H1 (cell line): ENCODE measurements at regions not wholly inside any gene's neighbourhood (a gene's known extent, or its start where the extent isn't known, plus 50 kb on each side); places are given as distances from the start of the nearest gene placed in this dataset.

Source experiments
- EP300 ChIP-seq, 2 experiments: IDR thresholded peaks; 1 replicate in 1 of 2; 2 replicates in 1 of 2; pipeline ENCODE4 v1.6.1; 2011 to 2012; ENCODE audit warnings: low read depth in 2 of 2, low read length in 2 of 2, mild to moderate bottlenecking in 2 of 2, borderline replicate concordance in 1 of 2, inconsistent platforms in 1 of 2, moderate library complexity in 1 of 2
- JUN ChIP-seq: IDR thresholded peaks from 2 replicates; pipeline ENCODE4 v1.6.1; 2011; ENCODE audit warnings: low read depth, mild to moderate bottlenecking, improper control_type of control experiment, low read length
- POLR2A ChIP-seq, 2 experiments: IDR thresholded peaks; 1 replicate in 1 of 2; 2 replicates in 1 of 2; pipeline ENCODE4 v1.6.1; 2011; ENCODE audit warnings: low read depth in 2 of 2, low read length in 2 of 2, mild to moderate bottlenecking in 2 of 2; ENCODE audit errors: control extremely low read depth in 1 of 2
- POLR2AphosphoS5 ChIP-seq: IDR thresholded peaks from 2 replicates; pipeline ENCODE4 v1.6.1; 2011; ENCODE audit warnings: low read depth, low read length
- RFX5 ChIP-seq: IDR thresholded peaks from 2 replicates; pipeline ENCODE4 v1.6.1; 2011; ENCODE audit warnings: low read depth, low read length, improper control_type of control experiment, borderline replicate concordance
- SIX5 ChIP-seq: IDR thresholded peaks from 2 replicates; pipeline ENCODE4 v1.6.1; 2011; ENCODE audit warnings: mild to moderate bottlenecking, low read depth, low read length
- SP1 ChIP-seq: IDR thresholded peaks from 2 replicates; pipeline ENCODE4 v1.6.1; 2011; ENCODE audit warnings: low read depth, low read length
- SP2 ChIP-seq: IDR thresholded peaks from 2 replicates; pipeline ENCODE4 v1.6.1; 2012; ENCODE audit warnings: mild to moderate bottlenecking, low read length, inconsistent platforms
- SRF ChIP-seq: IDR thresholded peaks from 2 replicates; pipeline ENCODE4 v1.6.1; 2011; ENCODE audit warnings: mild to moderate bottlenecking, low read depth, low read length, moderate library complexity
- SUZ12 ChIP-seq: fragments of 200-600 bp; sonication (generic); IDR thresholded peaks from 2 replicates; pipeline ENCODE4 v1.6.1; 2012; ENCODE audit warnings: mild to moderate bottlenecking, inconsistent platforms, low read length, moderate library complexity, mixed read lengths
- TBP ChIP-seq: IDR thresholded peaks from 2 replicates; pipeline ENCODE4 v1.6.1; 2011; ENCODE audit warnings: low read depth, low read length, improper control_type of control experiment
- TF ChIP-seq, protein P1 (sequence below), 3 experiments: IDR thresholded peaks; 1 replicate in 2 of 3; 2 replicates in 1 of 3; pipeline versions ENCODE4 v1.5.1 to v1.6.1; 2011; ENCODE audit warnings: low read length in 3 of 3, mild to moderate bottlenecking in 3 of 3, inconsistent platforms in 2 of 3, low read depth in 1 of 3, moderate library complexity in 1 of 3; ENCODE audit not compliant: insufficient read depth in 1 of 3; ENCODE audit errors: control extremely low read depth in 1 of 3
- TF ChIP-seq, protein P2 (sequence below): IDR thresholded peaks from 2 replicates; pipeline ENCODE4 v1.6.1; 2011; ENCODE audit warnings: low read depth, mild to moderate bottlenecking, low read length; ENCODE audit not compliant: insufficient read depth

- TF ChIP-seq SUZ12 (no peak), POLR2AphosphoS5 (no peak), POLR2A (IDR thresholded peaks at IDR 0.05; ENCODE audit: control extremely low read depth in 1 of 2, low read depth in 2 of 2, low read length in 2 of 2) (no peak), JUN (no peak), SP2 (no peak), SP1 (no peak), SIX5 (no peak), RFX5 (no peak), SRF (no peak), TBP (no peak), EP300 (IDR thresholded peaks at IDR 0.05; ENCODE audit: borderline replicate concordance in 1 of 2, low read depth in 2 of 2, low read length in 2 of 2) (no peak)
- TF ChIP-seq, protein P1, sequence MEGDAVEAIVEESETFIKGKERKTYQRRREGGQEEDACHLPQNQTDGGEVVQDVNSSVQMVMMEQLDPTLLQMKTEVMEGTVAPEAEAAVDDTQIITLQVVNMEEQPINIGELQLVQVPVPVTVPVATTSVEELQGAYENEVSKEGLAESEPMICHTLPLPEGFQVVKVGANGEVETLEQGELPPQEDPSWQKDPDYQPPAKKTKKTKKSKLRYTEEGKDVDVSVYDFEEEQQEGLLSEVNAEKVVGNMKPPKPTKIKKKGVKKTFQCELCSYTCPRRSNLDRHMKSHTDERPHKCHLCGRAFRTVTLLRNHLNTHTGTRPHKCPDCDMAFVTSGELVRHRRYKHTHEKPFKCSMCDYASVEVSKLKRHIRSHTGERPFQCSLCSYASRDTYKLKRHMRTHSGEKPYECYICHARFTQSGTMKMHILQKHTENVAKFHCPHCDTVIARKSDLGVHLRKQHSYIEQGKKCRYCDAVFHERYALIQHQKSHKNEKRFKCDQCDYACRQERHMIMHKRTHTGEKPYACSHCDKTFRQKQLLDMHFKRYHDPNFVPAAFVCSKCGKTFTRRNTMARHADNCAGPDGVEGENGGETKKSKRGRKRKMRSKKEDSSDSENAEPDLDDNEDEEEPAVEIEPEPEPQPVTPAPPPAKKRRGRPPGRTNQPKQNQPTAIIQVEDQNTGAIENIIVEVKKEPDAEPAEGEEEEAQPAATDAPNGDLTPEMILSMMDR (IDR thresholded peaks at IDR 0.05; ENCODE audit: control extremely low read depth in 1 of 3, insufficient read depth in 1 of 3, low read depth in 1 of 3, low read length in 3 of 3), result no peak
- TF ChIP-seq, protein P2, sequence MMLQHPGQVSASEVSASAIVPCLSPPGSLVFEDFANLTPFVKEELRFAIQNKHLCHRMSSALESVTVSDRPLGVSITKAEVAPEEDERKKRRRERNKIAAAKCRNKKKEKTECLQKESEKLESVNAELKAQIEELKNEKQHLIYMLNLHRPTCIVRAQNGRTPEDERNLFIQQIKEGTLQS, result no peak
Observed at GRCh38 chr7:36048141-36048901, 104.7 kb upstream of the EEPD1 start.
